ENCODE measurements at regions not wholly inside any gene's neighbourhood (a gene's known extent, or its start where the extent isn't known, plus 50 kb on each side); places are given as distances from the start of the nearest gene placed in this dataset.

DNA sequence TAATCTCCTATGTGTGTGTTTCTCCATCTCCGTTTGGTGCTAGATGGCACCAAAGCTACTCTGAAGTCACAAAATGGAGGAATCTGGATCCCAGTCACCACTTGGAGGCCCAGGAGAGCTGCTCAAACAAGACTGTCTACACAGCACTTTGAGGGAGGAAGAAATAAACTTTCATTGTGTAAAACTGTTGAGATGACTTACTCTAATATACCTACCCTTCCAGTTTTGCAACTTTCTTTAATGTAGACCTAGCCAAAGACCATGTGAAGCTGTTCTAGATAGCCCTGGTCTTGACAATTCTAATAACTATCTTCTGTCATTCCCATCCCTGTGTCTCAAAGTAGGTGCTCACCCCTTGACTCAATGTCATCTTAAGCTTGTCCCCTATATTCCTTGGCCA, 52.8 kb upstream of the TAB3 start:
- no peaks in the 10 kb centered on the region for H3K79me2 ChIP-seq (ENCODE audit: insufficient read depth, low read length)
- BruUV-seq (replicated peaks) = no TSS peak
- no peak overlapping the region for H3K4me3 ChIP-seq (replicated peaks in 1 of 2; ENCODE audit: low read depth in 1 of 2, low read length in 2 of 2)
- no peaks in the 10 kb centered on the region for H3K9me3 ChIP-seq (ENCODE audit: control insufficient read depth in 1 of 2, insufficient read depth in 1 of 2, low read depth in 1 of 2, low read length in 2 of 2)
- ATAC-seq = no peak
- intact Hi-C loops (cut with micrococcal nuclease) = no loop called here
- ChIA-PET CTCF (no interaction called here), RAD21 (ENCODE audit: low non-redundant PET in 1 of 2, low total read pairs in 2 of 2, uncharacterized antibody in 2 of 2, unreplicated experiment in 2 of 2) (no interaction called here), POLR2A (no interaction called here)
- no peak for DNase-seq (ENCODE audit: low read depth, low spot score)
- no peaks in the 10 kb centered on the region for H3K9me2 ChIP-seq (ENCODE audit: insufficient read depth)
- H3K4me1 ChIP-seq (ENCODE audit: control insufficient read depth in 1 of 2, insufficient read depth in 2 of 2, low read length in 2 of 2) = no peaks in the 10 kb centered on the region
- H3K9ac ChIP-seq (ENCODE audit: low read length) = no peak overlapping the region
- TF ChIP-seq ZNF274 (IDR thresholded peaks at IDR 0.05; ENCODE audit: low read depth, low read length) (no peak), RAD21 (IDR thresholded peaks at IDR 0.05; ENCODE audit: low read depth) (no peak), POLR2A (IDR thresholded peaks at IDR 0.05; ENCODE audit: borderline replicate concordance, extremely low read depth, insufficient read depth, insufficient read length) (no peak), FOSL1 (IDR thresholded peaks at IDR 0.05; ENCODE audit: low read depth) (no peak)
- H3K27ac ChIP-seq (ENCODE audit: low read depth, low read length) = no peak overlapping the region
- H3K36me3 ChIP-seq (ENCODE audit: control insufficient read depth in 1 of 2, insufficient read depth in 2 of 2, low read length in 2 of 2) = no peaks in the 10 kb centered on the region
- no peaks in the 10 kb centered on the region for H4K20me1 ChIP-seq (ENCODE audit: insufficient read depth)
- no peaks in the 10 kb centered on the region for H3K27me3 ChIP-seq (ENCODE audit: insufficient read depth, low read length)
- H3K4me2 ChIP-seq (ENCODE audit: low read length) = no peak overlapping the region
- H2AFZ ChIP-seq (ENCODE audit: low read depth, low read length, poor library complexity, severe bottlenecking) = no peak overlapping the region

DNA sequence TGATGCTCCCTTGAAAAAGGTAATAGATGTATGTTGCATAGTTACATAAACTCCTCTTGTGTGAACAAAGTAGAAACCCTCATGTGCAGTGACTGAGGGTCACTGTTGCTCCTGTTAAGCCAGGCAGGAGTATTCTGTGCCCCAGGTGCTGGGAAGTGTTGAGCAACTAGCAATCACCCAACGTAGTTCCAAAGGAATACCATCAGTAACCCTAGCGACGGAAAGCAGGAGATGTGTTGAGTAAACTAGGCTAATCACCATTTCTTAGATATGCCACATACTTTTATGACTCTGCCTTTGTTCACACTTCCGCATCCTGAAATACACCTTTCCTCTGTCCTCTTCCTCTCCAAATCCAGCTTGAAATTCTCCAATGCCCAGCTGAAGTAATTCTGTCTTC, 50.9 kb upstream of the TAB3 start:
- ChIA-PET RAD21 (ENCODE audit: low non-redundant PET in 1 of 2, low total read pairs in 2 of 2, uncharacterized antibody in 2 of 2, unreplicated experiment in 2 of 2) (no interaction called here), POLR2A (no interaction called here), CTCF (no interaction called here)
- DNase-seq (ENCODE audit: low read depth, low spot score) (no peak), ATAC-seq (no peak)
- intact Hi-C loops (cut with micrococcal nuclease) = no loop called here
- Histone ChIP-seq H3K9ac (ENCODE audit: low read length) (no peak overlapping the region), H2AFZ (ENCODE audit: low read depth, low read length, poor library complexity, severe bottlenecking) (no peak overlapping the region), H4K20me1 (ENCODE audit: insufficient read depth) (no peaks in the 10 kb centered on the region), H3K36me3 (ENCODE audit: control insufficient read depth in 1 of 2, insufficient read depth in 2 of 2, low read length in 2 of 2) (no peaks in the 10 kb centered on the region), H3K4me3 (replicated peaks in 1 of 2; ENCODE audit: low read depth in 1 of 2, low read length in 2 of 2) (no peak overlapping the region), H3K4me1 (ENCODE audit: control insufficient read depth in 1 of 2, insufficient read depth in 2 of 2, low read length in 2 of 2) (no peaks in the 10 kb centered on the region), H3K9me2 (ENCODE audit: insufficient read depth) (no peaks in the 10 kb centered on the region), H3K9me3 (ENCODE audit: control insufficient read depth in 1 of 2, insufficient read depth in 1 of 2, low read depth in 1 of 2, low read length in 2 of 2) (no peaks in the 10 kb centered on the region), H3K4me2 (ENCODE audit: low read length) (no peak overlapping the region), H3K79me2 (ENCODE audit: insufficient read depth, low read length) (no peaks in the 10 kb centered on the region), H3K27ac (ENCODE audit: low read depth, low read length) (no peak overlapping the region), H3K27me3 (ENCODE audit: insufficient read depth, low read length) (no peaks in the 10 kb centered on the region)
- no peak for TF ChIP-seq RAD21 (IDR thresholded peaks at IDR 0.05; ENCODE audit: low read depth)
- no peak for TF ChIP-seq POLR2A (IDR thresholded peaks at IDR 0.05; ENCODE audit: borderline replicate concordance, extremely low read depth, insufficient read depth, insufficient read length)
- TF ChIP-seq ZFX (IDR thresholded peaks at IDR 0.05) = no peak
- TF ChIP-seq, protein P1, sequence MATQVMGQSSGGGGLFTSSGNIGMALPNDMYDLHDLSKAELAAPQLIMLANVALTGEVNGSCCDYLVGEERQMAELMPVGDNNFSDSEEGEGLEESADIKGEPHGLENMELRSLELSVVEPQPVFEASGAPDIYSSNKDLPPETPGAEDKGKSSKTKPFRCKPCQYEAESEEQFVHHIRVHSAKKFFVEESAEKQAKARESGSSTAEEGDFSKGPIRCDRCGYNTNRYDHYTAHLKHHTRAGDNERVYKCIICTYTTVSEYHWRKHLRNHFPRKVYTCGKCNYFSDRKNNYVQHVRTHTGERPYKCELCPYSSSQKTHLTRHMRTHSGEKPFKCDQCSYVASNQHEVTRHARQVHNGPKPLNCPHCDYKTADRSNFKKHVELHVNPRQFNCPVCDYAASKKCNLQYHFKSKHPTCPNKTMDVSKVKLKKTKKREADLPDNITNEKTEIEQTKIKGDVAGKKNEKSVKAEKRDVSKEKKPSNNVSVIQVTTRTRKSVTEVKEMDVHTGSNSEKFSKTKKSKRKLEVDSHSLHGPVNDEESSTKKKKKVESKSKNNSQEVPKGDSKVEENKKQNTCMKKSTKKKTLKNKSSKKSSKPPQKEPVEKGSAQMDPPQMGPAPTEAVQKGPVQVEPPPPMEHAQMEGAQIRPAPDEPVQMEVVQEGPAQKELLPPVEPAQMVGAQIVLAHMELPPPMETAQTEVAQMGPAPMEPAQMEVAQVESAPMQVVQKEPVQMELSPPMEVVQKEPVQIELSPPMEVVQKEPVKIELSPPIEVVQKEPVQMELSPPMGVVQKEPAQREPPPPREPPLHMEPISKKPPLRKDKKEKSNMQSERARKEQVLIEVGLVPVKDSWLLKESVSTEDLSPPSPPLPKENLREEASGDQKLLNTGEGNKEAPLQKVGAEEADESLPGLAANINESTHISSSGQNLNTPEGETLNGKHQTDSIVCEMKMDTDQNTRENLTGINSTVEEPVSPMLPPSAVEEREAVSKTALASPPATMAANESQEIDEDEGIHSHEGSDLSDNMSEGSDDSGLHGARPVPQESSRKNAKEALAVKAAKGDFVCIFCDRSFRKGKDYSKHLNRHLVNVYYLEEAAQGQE (IDR thresholded peaks at IDR 0.05; ENCODE audit: low read depth) = no peak
- TF ChIP-seq SIN3A (IDR thresholded peaks at IDR 0.05; ENCODE audit: low read depth) = no peak
- no TSS peak for BruUV-seq (replicated peaks)

Data from HCT116 (cell line).